ENCODE measurements at regions not wholly inside any gene's neighbourhood (a gene's known extent, or its start where the extent isn't known, plus 50 kb on each side); places are given as distances from the start of the nearest gene placed in this dataset.

GRCh38 chr4:58507079-58507478, 1396.9 kb upstream of the IGFBP7 start:
- H3K4me3 ChIP-seq (ENCODE audit: low read depth, low read length): no peak overlapping the region
- TF ChIP-seq, protein P1, sequence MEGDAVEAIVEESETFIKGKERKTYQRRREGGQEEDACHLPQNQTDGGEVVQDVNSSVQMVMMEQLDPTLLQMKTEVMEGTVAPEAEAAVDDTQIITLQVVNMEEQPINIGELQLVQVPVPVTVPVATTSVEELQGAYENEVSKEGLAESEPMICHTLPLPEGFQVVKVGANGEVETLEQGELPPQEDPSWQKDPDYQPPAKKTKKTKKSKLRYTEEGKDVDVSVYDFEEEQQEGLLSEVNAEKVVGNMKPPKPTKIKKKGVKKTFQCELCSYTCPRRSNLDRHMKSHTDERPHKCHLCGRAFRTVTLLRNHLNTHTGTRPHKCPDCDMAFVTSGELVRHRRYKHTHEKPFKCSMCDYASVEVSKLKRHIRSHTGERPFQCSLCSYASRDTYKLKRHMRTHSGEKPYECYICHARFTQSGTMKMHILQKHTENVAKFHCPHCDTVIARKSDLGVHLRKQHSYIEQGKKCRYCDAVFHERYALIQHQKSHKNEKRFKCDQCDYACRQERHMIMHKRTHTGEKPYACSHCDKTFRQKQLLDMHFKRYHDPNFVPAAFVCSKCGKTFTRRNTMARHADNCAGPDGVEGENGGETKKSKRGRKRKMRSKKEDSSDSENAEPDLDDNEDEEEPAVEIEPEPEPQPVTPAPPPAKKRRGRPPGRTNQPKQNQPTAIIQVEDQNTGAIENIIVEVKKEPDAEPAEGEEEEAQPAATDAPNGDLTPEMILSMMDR (conservative IDR thresholded peaks at IDR 0.05; ENCODE audit: low read depth, low read length): no peak

DNA sequence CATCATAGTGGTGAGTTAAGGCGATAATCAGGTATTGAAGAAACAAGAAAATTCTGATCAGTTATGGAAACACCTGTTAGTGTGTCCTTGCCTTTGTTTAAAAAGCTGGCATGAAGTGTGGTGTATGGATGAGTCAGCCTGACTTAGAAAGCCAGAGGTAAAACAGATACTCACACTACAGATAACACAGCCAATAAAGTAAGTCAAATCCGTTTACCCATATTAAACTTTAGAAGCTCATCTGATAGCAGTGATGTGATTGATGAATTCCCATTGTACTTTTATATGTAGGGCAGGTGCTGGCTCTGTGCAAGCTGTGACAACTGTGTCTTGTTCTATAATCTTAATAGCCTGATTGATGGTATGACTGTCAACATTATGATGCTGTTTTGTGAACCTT, 1392.7 kb upstream of the IGFBP7 start:
- DNase-seq (ENCODE audit: low read depth): no peak
- H3K4me3 ChIP-seq (ENCODE audit: low read depth, low read length): no peak overlapping the region
- TF ChIP-seq, protein P1 (conservative IDR thresholded peaks at IDR 0.05; ENCODE audit: low read depth, low read length): no peak

More at GRCh38 chr4:58507079-58507478, 1396.9 kb upstream of the IGFBP7 start:
- DNase-seq (ENCODE audit: low read depth): no peak

- no peak overlapping the region for H3K4me3 ChIP-seq (ENCODE audit: low read depth, low read length)
- TF ChIP-seq, protein P1 (conservative IDR thresholded peaks at IDR 0.05; ENCODE audit: low read depth, low read length): no peak
- DNase-seq (ENCODE audit: low read depth): no peak
These were observed 1389.0 kb upstream of the IGFBP7 start for GRCh38 chr4:58499182-58499581.

- no peak overlapping the region for H3K4me3 ChIP-seq (ENCODE audit: low read depth, low read length)
- TF ChIP-seq, protein P1 (conservative IDR thresholded peaks at IDR 0.05; ENCODE audit: low read depth, low read length): no peak
- no peak for DNase-seq (ENCODE audit: low read depth)
These were observed 1381.4 kb upstream of the IGFBP7 start for GRCh38 chr4:58491620-58492019.

DNA sequence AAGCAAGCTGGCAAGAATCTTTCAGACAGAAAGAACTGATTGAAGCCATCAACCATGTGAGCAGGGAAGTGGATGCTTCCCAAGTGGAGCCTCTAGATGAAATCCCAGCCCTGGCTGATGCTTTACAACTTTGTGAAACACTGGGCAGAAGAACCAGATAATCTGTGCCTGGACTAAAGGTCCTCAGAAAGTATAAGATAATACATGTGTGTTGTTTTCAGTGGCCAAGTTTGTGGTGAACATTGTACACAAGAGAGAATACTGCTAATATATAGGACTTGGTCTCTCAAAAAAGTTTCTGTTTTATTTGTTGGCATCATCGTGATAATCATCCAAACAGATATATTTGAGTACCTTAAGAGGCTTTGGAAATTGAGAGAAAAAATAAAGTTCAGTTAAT, 1367.8 kb upstream of the IGFBP7 start:
- DNase-seq (ENCODE audit: low read depth): no peak
- H3K4me3 ChIP-seq (ENCODE audit: low read depth, low read length): no peak overlapping the region
- TF ChIP-seq, protein P1 (conservative IDR thresholded peaks at IDR 0.05; ENCODE audit: low read depth, low read length): no peak

- no peak for DNase-seq (ENCODE audit: low read depth)
- TF ChIP-seq, protein P1 (conservative IDR thresholded peaks at IDR 0.05; ENCODE audit: low read depth, low read length): no peak
- no peak overlapping the region for H3K4me3 ChIP-seq (ENCODE audit: low read depth, low read length)
These were observed 1367.3 kb upstream of the IGFBP7 start for GRCh38 chr4:58477513-58477912.

GRCh38 chr4:58475097-58475496, 1364.9 kb upstream of the IGFBP7 start:
- no peak for DNase-seq (ENCODE audit: low read depth)
- H3K4me3 ChIP-seq (ENCODE audit: low read depth, low read length): no peak overlapping the region
- TF ChIP-seq, protein P1 (conservative IDR thresholded peaks at IDR 0.05; ENCODE audit: low read depth, low read length): no peak
